ENCODE measurements at regions not wholly inside any gene's neighbourhood (a gene's known extent, or its start where the extent isn't known, plus 50 kb on each side); places are given as distances from the start of the nearest gene placed in this dataset.
A peak's percentile ranks its signal among the peaks of the same experiment; 100 is the strongest.

DNA sequence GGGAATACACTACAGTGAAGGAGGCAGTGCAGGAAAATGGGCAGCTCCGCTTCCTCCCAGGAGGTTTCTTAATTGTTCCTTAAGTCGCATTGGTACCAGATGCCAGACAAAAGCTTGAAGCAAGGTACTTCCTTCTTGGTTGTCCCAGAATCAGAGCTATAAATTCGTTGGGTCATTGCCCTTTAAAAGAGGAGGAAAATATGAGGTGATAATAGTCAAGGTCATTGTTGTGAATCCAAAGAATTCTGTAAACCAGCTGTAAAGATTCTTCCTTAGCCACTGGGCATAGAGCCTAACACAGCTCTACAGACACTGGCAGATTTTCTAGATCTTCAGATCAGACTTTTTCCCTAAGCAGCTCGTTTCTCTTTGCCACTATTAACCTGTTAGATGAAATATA lies 444.1 kb upstream of the TLE4 start:
- H2AFZ ChIP-seq (ENCODE audit: low read length) = no peak overlapping the region
- H3K36me3 ChIP-seq (replicated peaks; ENCODE audit: insufficient read depth, low read length) = no peaks in the 10 kb centered on the region
- TF ChIP-seq, protein P1, sequence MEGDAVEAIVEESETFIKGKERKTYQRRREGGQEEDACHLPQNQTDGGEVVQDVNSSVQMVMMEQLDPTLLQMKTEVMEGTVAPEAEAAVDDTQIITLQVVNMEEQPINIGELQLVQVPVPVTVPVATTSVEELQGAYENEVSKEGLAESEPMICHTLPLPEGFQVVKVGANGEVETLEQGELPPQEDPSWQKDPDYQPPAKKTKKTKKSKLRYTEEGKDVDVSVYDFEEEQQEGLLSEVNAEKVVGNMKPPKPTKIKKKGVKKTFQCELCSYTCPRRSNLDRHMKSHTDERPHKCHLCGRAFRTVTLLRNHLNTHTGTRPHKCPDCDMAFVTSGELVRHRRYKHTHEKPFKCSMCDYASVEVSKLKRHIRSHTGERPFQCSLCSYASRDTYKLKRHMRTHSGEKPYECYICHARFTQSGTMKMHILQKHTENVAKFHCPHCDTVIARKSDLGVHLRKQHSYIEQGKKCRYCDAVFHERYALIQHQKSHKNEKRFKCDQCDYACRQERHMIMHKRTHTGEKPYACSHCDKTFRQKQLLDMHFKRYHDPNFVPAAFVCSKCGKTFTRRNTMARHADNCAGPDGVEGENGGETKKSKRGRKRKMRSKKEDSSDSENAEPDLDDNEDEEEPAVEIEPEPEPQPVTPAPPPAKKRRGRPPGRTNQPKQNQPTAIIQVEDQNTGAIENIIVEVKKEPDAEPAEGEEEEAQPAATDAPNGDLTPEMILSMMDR (IDR thresholded peaks at IDR 0.05; ENCODE audit: low read length) = no peak
- TF ChIP-seq EZH2 (optimal IDR thresholded peaks at IDR 0.05; ENCODE audit: low read depth, low read length) = no peak
- no peak for TF ChIP-seq EZH2phosphoT487 (IDR thresholded peaks at IDR 0.05; ENCODE audit: low read length)
- no peaks in the 10 kb centered on the region for H3K79me2 ChIP-seq (ENCODE audit: low read length)
- no peaks in the 10 kb centered on the region for H3F3A ChIP-seq (ENCODE audit: insufficient read depth, low read length)
- H3K9ac ChIP-seq (ENCODE audit: low read length) = no peak overlapping the region
- H3K9me3 ChIP-seq (replicated peaks; ENCODE audit: insufficient read depth, low read length) = no peaks in the 10 kb centered on the region
- no peak for DNase-seq
- no peaks in the 10 kb centered on the region for H4K20me1 ChIP-seq (ENCODE audit: insufficient read depth, low read length)
- no peaks in the 10 kb centered on the region for H3K4me1 ChIP-seq (ENCODE audit: low read length)
- H3K4me2 ChIP-seq (ENCODE audit: low read depth, low read length) = no peak overlapping the region
- no peaks in the 10 kb centered on the region for H3K27me3 ChIP-seq (replicated peaks; ENCODE audit: insufficient read depth, low read length)
- no peaks in the 10 kb centered on the region for H3K9me2 ChIP-seq (replicated peaks; ENCODE audit: insufficient read depth, low read length)
- no peak overlapping the region for H3K27ac ChIP-seq (ENCODE audit: low read length)
- no peak overlapping the region for H3K4me3 ChIP-seq (ENCODE audit: low read length)

DNA sequence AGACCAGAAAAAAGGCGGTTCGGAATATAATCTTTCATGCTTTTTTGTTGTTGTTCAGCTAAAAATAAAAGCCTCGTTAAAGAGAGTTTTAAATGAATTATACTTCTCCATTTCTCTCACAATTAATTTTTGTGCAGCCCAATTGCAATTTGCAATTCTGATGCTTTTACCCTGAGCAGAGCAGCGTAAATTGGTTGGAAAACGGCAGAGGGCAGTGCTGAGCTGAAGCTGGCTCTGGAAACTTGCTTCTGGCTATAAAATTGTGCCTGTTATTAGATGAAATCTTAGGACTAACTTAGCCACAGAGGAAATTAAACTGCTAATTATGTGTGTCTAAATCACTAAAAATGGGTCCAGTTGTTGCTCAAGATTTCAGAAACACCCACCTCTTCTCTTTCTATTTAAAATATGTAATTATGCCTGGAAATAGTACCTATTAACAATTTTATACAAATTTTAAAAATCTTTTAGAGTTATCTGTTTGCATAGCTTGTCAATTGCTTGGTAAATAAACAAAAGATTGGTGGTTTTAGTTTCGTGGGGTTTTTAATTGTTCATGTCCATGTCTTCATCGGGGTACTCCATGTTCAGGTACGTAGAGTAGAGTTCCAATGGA lies 441.8 kb upstream of the TLE4 start:
- Histone ChIP-seq H3K9ac (ENCODE audit: low read length) (no peak overlapping the region), H3K9me2 (replicated peaks; ENCODE audit: insufficient read depth, low read length) (no peaks in the 10 kb centered on the region), H3K4me2 (ENCODE audit: low read depth, low read length) (no peak overlapping the region), H3K4me3 (ENCODE audit: low read length) (no peak overlapping the region), H2AFZ (ENCODE audit: low read length) (no peak overlapping the region), H3K27me3 (replicated peaks; ENCODE audit: insufficient read depth, low read length) (no peaks in the 10 kb centered on the region), H3K36me3 (replicated peaks; ENCODE audit: insufficient read depth, low read length) (no peaks in the 10 kb centered on the region), H3K9me3 (replicated peaks; ENCODE audit: insufficient read depth, low read length) (no peaks in the 10 kb centered on the region), H3F3A (ENCODE audit: insufficient read depth, low read length) (no peaks in the 10 kb centered on the region), H3K27ac (ENCODE audit: low read length) (no peak overlapping the region), H4K20me1 (ENCODE audit: insufficient read depth, low read length) (no peaks in the 10 kb centered on the region), H3K79me2 (ENCODE audit: low read length) (no peaks in the 10 kb centered on the region), H3K4me1 (ENCODE audit: low read length) (no peaks in the 10 kb centered on the region)
- peak; percentile 27 for DNase-seq
- TF ChIP-seq, protein P1 (IDR thresholded peaks at IDR 0.05; ENCODE audit: low read length) = peak; percentile 57
- TF ChIP-seq EZH2phosphoT487 (IDR thresholded peaks at IDR 0.05; ENCODE audit: low read length) = no peak

DNA sequence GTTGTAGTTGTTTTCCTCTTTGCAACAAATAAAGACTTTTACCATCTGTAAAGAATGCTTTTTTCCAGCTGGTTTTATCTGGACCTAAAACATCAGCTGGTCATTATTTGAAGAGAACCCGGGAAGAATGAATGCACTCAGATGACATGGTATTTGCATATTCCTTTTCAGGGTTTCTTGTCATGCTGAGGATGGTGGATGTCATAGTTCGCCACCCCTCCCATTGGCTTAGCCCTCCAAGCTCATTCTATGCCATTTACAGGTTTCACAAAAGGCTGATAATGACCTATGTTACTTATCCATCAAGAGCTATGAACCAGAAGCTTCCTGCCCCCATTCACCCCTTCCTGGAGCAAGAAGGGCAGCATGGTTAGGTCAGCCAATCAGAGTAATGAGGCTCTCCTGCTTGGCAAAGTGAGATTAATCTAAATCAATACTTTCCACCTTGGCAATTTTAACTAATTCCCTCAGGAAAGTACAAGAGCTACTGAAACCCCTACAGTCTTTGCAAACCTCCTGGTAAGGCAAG lies 440.5 kb upstream of the TLE4 start:
- Histone ChIP-seq H4K20me1 (ENCODE audit: insufficient read depth, low read length) (no peaks in the 10 kb centered on the region), H3K79me2 (ENCODE audit: low read length) (no peaks in the 10 kb centered on the region), H3K27me3 (replicated peaks; ENCODE audit: insufficient read depth, low read length) (no peaks in the 10 kb centered on the region), H3K36me3 (replicated peaks; ENCODE audit: insufficient read depth, low read length) (no peaks in the 10 kb centered on the region), H3K9ac (ENCODE audit: low read length) (no peak overlapping the region), H3F3A (ENCODE audit: insufficient read depth, low read length) (no peaks in the 10 kb centered on the region), H2AFZ (ENCODE audit: low read length) (no peak overlapping the region), H3K9me3 (replicated peaks; ENCODE audit: insufficient read depth, low read length) (no peaks in the 10 kb centered on the region), H3K9me2 (replicated peaks; ENCODE audit: insufficient read depth, low read length) (no peaks in the 10 kb centered on the region), H3K27ac (ENCODE audit: low read length) (no peak overlapping the region), H3K4me1 (ENCODE audit: low read length) (no peaks in the 10 kb centered on the region), H3K4me2 (ENCODE audit: low read depth, low read length) (no peak overlapping the region), H3K4me3 (ENCODE audit: low read length) (no peak overlapping the region)
- TF ChIP-seq, protein P1 (IDR thresholded peaks at IDR 0.05; ENCODE audit: low read length) = no peak
- no peak for TF ChIP-seq EZH2phosphoT487 (IDR thresholded peaks at IDR 0.05; ENCODE audit: low read length)
- TF ChIP-seq EZH2 (optimal IDR thresholded peaks at IDR 0.05; ENCODE audit: low read depth, low read length) = no peak
- DNase-seq = no peak
